UCSD-AML1 (cell line): ENCODE measurements at regions not wholly inside any gene's neighbourhood (a gene's known extent, or its start where the extent isn't known, plus 50 kb on each side); places are given as distances from the start of the nearest gene placed in this dataset.

Experiments
- DNase-seq: peaks from one replicate; lab custom pipeline; 2025; ENCODE audit not compliant: unreplicated experiment; lab: John Stamatoyannopoulos, UW

DNA sequence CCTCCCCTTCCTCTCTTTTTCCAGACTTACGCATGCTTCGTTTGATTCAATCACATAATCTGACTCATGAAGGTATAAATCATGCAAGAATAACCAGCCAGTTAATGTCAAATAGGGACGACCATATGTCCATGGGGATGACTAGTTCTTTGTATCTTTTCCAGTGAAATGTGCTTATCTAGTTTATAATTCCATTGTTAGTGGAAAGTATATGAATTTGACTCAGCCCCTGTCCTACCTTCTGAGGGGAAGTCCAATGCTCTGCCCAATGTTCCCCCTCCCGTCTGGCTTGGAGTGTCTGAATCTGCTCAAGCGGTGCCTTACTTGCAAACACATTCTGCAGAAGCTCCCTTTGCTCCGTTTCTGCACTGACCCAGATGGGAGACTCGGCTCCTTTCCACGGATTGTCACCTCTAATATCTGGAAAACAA lies 55.0 kb upstream of the EPHB3 start:
- DNase-seq: no peak

DNA sequence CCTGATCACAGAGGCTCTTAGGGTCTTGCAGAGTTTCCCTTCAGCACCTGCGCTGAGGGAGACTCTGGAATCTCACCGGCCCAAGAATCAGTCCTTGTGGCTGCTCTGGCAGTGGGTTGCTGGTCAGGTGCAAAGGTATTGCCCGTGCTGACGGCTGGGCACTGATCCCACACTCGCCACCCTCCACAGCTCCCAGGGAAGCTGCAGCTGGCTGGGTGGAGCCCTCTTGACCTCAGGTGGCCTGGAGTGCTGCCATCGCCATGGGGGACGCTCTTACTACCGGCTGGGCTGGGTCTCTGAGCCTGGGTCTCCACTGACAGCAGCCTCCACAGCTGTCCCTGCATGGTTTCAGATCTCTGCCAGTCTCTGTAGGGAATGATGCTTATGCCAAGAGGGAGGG lies 52.6 kb upstream of the EPHB3 start:
- no peak for DNase-seq

DNA sequence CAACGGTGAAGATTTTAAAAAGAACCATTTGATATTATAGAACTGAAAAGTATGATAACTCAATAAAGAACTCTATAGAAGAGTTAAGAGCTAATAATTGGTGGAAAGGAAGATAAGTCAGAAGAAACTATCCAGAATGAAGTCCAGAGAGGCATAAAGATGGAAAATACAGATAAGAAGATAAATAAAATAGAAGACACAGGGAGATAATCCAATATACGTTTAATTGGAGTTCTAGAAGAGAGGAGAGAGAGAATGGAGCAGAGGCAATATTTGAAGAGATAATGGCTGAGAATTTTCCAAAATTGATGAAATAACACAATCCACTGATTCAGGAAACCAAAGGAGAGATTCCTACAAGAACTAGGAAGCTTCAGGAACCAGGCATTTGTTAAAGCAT lies 49.8 kb upstream of the EPHB3 start:
- DNase-seq: no peak
